ENCODE measurements at regions not wholly inside any gene's neighbourhood (a gene's known extent, or its start where the extent isn't known, plus 50 kb on each side); places are given as distances from the start of the nearest gene placed in this dataset.

DNA sequence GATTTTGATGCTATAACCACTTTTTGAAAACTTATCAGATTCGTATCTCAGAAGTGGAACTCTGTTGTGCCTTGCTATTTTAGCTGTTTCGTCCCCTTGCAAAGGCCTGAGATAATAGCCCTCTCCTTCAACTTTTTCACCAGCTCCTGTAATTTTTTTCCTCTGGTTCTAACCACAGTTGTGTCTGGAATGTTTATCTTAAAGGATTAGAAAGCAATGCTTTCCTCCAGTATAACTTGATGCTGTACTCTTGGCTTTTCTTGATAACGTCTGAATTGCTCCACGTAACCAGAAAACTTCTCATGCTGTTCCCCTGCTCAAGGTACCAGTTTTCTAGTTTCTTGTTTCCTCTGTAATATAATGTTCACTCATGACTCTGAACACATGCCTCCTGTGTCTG, 209.4 kb downstream of the DTWD2 start:
- no peak for DNase-seq

DNA sequence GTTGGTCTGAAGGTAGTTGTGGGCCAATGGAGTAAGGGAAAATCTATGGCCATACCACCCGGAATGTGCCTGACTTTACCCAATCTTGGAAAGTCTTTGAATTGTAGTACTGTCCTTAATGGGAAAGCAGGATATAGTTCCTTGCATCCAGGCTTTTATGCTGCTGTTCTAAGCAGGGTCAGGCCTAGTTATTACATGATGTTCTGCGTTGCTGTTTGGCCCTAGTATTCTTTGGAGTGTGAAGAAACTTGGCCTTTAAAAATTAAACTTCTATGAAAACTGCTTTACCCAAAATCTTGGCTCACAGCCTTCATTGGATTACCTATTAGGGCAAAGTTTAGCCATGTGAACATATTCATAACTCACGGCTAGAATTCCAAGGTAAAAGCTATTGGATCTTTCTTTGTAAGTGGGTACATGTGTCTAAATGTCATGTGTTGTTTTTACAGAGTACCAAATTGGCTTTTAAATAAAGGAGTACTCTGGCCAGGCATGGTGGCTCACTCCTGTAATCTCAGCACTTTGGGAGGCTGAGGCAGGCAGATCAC, 211.1 kb downstream of the DTWD2 start:
- no peak for DNase-seq

- no peak for DNase-seq
Measured at GRCh38 chr5:118776755-118777154, 211.6 kb downstream of the DTWD2 start.

DNA sequence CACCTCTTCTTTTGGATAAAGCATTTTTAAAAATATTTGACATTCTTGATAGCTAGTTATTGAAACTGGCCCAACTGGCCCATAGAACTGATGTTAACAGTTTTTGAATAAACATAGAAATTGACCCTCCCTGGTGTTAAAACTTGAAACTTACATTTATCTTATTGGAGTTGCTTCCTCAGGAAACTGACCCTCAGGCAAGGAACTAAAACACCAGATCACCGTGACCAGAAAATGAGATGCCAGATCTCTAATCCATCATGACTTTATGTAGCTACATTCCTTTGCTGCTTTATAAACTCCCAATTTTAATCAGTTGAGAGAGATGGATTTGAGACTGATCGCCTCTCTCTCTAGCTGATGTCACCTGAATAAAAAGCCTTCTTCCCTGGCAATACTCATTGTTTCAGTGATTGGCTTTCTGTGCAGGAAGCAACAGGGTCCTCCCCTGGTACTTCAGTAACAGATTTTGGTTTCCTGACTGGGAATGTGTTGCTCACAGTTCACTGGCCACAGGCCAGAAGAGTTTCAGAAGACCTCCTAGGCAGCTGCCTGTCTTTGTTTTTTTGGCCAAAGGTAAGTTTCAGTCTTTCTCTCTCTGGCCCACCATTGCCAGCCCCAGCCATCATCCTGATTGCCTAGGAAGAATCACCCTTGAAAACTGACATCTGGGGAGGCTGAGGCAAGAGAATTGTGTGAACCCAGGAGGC, 212.4 kb downstream of the DTWD2 start:
- no peak for DNase-seq

DNA sequence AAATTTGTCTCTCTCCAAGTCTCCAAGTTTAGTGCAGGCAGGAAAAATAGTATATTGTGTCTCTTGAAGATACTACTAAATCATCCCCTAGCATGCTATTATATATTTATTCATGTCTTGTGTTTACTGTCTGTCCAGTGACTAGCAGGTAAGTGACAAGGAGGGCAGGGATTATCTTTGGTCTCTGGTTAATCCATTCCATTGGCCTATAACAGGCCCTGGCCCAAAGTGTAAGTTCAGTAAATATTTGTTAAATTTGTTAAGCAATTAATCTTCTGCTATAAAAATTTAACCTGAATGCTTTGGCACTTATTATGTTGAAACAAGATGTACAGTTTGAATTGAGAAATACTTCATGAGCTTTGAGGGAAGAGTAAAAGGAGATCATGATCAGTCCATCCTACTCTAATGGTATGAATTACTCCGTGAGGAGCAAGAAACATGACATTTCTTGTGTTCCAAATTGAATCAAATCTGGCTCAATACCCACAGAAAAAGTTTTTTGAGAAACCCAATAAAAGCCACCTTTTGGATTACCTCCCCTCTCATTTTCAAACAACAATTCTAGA, 219.7 kb downstream of the DTWD2 start:
- no peak for DNase-seq

DNA sequence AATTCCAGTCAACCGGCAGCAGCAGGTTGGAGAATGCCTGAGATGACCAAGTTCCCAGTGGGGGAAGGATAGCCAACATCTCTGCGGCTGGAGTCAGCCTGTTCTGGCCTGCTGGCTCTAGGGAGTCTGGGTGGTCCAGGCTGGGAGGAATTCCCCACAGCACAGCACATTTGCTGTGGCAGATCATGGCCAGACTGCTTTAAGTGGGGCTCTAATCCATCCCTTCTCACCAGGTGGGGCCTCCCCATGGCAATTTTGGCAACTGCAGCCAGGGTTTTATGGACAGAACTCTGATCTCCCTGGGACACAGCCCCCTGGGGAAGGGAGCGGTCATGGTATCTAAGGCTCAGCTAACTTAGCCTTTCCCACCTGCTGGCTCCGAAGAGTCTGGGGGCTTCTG, 226.1 kb downstream of the DTWD2 start:
- no peak for DNase-seq

DNA sequence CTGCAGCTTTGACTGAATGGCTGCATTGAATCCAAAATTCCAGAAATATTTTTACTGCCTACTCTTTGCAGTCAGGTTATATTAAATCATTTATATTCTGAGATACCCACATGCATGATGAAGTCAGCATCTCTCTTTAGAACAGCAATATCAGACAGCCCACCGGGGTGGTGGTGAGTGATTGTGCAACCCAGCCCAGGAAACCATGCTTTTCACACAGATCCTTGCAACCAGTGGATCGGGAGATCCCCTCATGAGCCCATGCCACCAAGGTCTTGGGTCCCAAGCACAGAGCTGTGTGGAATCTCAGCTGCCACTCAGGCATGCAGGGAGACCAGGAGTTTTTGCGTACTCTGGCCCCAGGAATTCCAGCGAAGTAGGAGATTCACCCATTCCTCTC, 226.5 kb downstream of the DTWD2 start:
- DNase-seq, result no peak

DNA sequence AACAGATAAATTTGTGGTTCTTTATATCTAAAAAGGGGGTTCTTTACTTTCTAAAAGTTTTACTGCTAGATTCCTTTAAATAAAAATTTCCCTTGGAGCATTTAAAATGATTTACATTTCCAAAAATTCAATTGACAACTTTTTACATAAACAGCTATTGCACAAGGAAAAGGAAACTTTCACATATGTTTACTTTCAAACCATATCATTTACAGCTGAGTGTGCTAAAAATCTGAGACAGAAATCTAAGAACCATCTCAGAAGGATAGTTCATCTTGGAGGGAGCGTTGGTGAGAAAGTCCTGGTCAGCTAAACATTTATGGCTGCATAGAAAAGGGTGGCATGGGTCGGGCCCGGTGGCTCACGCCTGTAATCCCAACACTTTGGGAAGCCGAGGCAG, 235.4 kb downstream of the DTWD2 start:
- DNase-seq, result no peak

DNA sequence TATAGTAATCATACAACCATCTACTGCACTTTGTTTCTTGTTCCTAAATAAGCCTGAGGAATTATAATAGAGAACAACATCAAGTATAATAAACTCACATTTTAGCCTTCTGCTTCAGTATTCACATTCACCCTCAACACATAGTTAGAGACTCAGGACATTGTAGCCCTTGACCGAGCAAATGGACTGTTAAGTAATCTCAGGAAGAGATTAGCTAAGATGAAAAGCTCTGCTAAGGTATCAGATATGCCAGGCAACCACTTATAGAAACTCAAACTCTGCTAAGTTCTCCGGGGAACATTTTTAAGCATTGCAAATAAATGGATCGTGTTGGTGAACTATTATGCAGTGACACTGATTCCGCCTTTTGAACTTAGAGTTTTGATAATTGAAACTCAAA, 252.0 kb downstream of the DTWD2 start:
- no peak for DNase-seq

GRCh38 chr5:118733394-118733793, 255.0 kb downstream of the DTWD2 start:
- DNase-seq, result no peak

DNA sequence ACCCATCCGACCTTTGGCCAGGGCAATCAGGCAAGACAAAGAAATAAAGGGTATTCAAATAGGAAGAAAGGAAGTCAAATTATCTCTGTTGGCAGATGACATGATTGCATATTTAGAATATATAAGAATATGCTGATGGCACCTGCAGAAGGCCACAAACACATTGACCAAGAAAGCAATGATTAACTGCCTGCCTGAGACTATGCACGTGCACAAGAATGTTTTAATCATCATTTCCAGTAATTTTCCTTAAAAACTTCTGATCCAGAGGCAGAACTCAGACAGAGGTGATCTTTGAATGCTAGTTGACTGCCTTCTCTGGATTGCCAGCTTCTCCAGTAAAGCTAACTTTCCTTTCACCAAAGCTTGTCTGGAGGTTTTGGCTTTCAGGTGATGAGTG, 260.2 kb downstream of the DTWD2 start:
- no peak for DNase-seq

- no peak for DNase-seq
Measured at GRCh38 chr5:118726891-118727290, 261.5 kb downstream of the DTWD2 start.

- no peak for DNase-seq
Measured at GRCh38 chr5:118723021-118723338, 265.4 kb downstream of the DTWD2 start.

- DNase-seq, result no peak
Measured at GRCh38 chr5:118722122-118723020, 266.0 kb downstream of the DTWD2 start.

- DNase-seq, result no peak
Measured at GRCh38 chr5:118711727-118712126, 276.6 kb downstream of the DTWD2 start.

GRCh38 chr5:118705959-118706667, 282.2 kb downstream of the DTWD2 start:
- DNase-seq, result no peak

DNA sequence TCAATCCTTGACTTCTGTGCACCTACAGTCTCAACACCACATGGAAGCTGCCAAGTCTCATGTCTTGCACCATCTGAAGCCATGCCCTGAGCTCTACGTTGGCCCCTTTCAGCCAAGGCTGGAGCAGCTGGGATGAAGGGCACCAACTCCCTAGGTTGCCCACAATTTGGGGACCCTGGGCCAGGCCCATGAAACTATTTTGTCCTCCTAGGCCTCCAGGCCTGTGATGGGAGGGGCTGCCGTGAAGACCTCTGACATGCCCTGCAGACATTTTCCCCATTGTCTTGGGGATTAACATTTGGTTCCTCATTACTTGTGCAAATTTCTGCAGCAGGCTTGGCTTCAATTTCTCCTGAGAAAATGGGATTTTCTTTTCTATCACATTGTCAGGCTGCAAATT, 285.1 kb downstream of the DTWD2 start:
- no peak for DNase-seq

- no peak for DNase-seq
Measured at GRCh38 chr5:118701791-118702190, 286.6 kb downstream of the DTWD2 start.

DNA sequence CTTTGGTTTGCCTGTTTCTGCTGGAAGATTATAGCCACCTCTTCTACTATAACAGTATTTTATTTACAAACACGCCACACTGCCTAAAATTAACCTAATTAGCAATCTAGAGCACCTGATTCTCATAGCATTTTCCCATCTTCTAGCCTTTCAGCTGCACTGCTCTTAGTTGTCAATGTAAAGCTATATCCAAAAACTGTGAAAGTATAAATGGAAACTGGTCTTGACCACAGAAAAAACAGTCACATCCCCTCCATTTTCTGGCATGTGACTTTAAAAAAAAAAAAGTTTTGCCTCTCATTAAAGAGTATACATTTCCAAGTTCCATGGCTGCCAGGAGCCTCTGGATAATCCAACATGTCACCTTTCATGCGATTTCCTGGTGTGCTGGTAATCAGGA, 287.8 kb downstream of the DTWD2 start:
- no peak for DNase-seq

GRCh38 chr5:118698774-118699173, 289.6 kb downstream of the DTWD2 start:
- DNase-seq, result no peak

GRCh38 chr5:118696076-118696475, 292.3 kb downstream of the DTWD2 start:
- no peak for DNase-seq

GRCh38 chr5:118692811-118693342, 295.5 kb downstream of the DTWD2 start:
- no peak for DNase-seq
